ENCODE measurements at regions not wholly inside any gene's neighbourhood (a gene's known extent, or its start where the extent isn't known, plus 50 kb on each side); places are given as distances from the start of the nearest gene placed in this dataset.
"Not testable (repeated sequence)": the region's sequence is repeated elsewhere in the genome, so short reads cannot be mapped to it uniquely, and the experiment has no call there.

GRCh38 chr12:80019691-80020090 is 79.6 kb upstream of the OTOGL start:
- Histone ChIP-seq H3K36me3 (ENCODE audit: low read depth) (no peaks in the 10 kb centered on the region), H3K9me3 (ENCODE audit: severe bottlenecking) (no peaks in the 10 kb centered on the region), H3K27ac (ENCODE audit: poor library complexity, severe bottlenecking) (no peak overlapping the region), H3K27me3 (ENCODE audit: insufficient read depth, poor library complexity, severe bottlenecking) (no peaks in the 10 kb centered on the region), H3K4me1 (ENCODE audit: insufficient read depth, poor library complexity, severe bottlenecking) (no peaks in the 10 kb centered on the region), H3K4me3 (ENCODE audit: severe bottlenecking) (no peak overlapping the region)
- DNase-seq (ENCODE audit: low spot score) (no peak), ATAC-seq (ENCODE audit: low read depth) (no peak)
- TF ChIP-seq CTCF (IDR thresholded peaks at IDR 0.05; ENCODE audit: poor library complexity, severe bottlenecking), result no peak

- Histone ChIP-seq H3K36me3 (ENCODE audit: low read depth) (no peaks in the 10 kb centered on the region), H3K27me3 (ENCODE audit: insufficient read depth, poor library complexity, severe bottlenecking) (no peaks in the 10 kb centered on the region), H3K4me1 (ENCODE audit: insufficient read depth, poor library complexity, severe bottlenecking) (no peaks in the 10 kb centered on the region), H3K4me3 (ENCODE audit: severe bottlenecking) (no peak overlapping the region), H3K27ac (ENCODE audit: poor library complexity, severe bottlenecking) (no peak overlapping the region), H3K9me3 (ENCODE audit: severe bottlenecking) (no peaks in the 10 kb centered on the region)
- TF ChIP-seq CTCF (IDR thresholded peaks at IDR 0.05; ENCODE audit: poor library complexity, severe bottlenecking), result no peak
- ATAC-seq (ENCODE audit: low read depth) (no peak), DNase-seq (ENCODE audit: low spot score) (no peak)
These were observed 81.2 kb upstream of the OTOGL start for GRCh38 chr12:80018119-80018518.

GRCh38 chr12:80017261-80017870 is 82.0 kb upstream of the OTOGL start:
- no peak for TF ChIP-seq CTCF (IDR thresholded peaks at IDR 0.05; ENCODE audit: poor library complexity, severe bottlenecking)
- no peaks in the 10 kb centered on the region for H3K4me1 ChIP-seq (ENCODE audit: insufficient read depth, poor library complexity, severe bottlenecking)
- ATAC-seq (ENCODE audit: low read depth), result no peak
- H3K27ac ChIP-seq (ENCODE audit: poor library complexity, severe bottlenecking), result no peak overlapping the region
- no peaks in the 10 kb centered on the region for H3K9me3 ChIP-seq (ENCODE audit: severe bottlenecking)
- DNase-seq (ENCODE audit: low spot score), result no peak
- no peaks in the 10 kb centered on the region for H3K36me3 ChIP-seq (ENCODE audit: low read depth)
- H3K27me3 ChIP-seq (ENCODE audit: insufficient read depth, poor library complexity, severe bottlenecking), result no peaks in the 10 kb centered on the region
- no peak overlapping the region for H3K4me3 ChIP-seq (ENCODE audit: severe bottlenecking)

GRCh38 chr12:80016684-80017083 is 81.8 kb upstream of the PPP1R12A start:
- DNase-seq (ENCODE audit: low spot score), result no peak
- no peak overlapping the region for H3K27ac ChIP-seq (ENCODE audit: poor library complexity, severe bottlenecking)
- no peak overlapping the region for H3K4me3 ChIP-seq (ENCODE audit: severe bottlenecking)
- H3K9me3 ChIP-seq (ENCODE audit: severe bottlenecking), result no peaks in the 10 kb centered on the region
- H3K27me3 ChIP-seq (ENCODE audit: insufficient read depth, poor library complexity, severe bottlenecking), result no peaks in the 10 kb centered on the region
- no peaks in the 10 kb centered on the region for H3K36me3 ChIP-seq (ENCODE audit: low read depth)
- no peaks in the 10 kb centered on the region for H3K4me1 ChIP-seq (ENCODE audit: insufficient read depth, poor library complexity, severe bottlenecking)
- no peak for ATAC-seq (ENCODE audit: low read depth)
- no peak for TF ChIP-seq CTCF (IDR thresholded peaks at IDR 0.05; ENCODE audit: poor library complexity, severe bottlenecking)

GRCh38 chr12:80015660-80016059 is 80.8 kb upstream of the PPP1R12A start:
- H3K36me3 ChIP-seq (ENCODE audit: low read depth), result no peaks in the 10 kb centered on the region
- ATAC-seq (ENCODE audit: low read depth) (no peak), DNase-seq (ENCODE audit: low spot score) (no peak)
- no peaks in the 10 kb centered on the region for H3K9me3 ChIP-seq (ENCODE audit: severe bottlenecking)
- no peak overlapping the region for H3K27ac ChIP-seq (ENCODE audit: poor library complexity, severe bottlenecking)
- no peak overlapping the region for H3K4me3 ChIP-seq (ENCODE audit: severe bottlenecking)
- no peaks in the 10 kb centered on the region for H3K4me1 ChIP-seq (ENCODE audit: insufficient read depth, poor library complexity, severe bottlenecking)
- TF ChIP-seq CTCF (IDR thresholded peaks at IDR 0.05; ENCODE audit: poor library complexity, severe bottlenecking), result no peak
- no peaks in the 10 kb centered on the region for H3K27me3 ChIP-seq (ENCODE audit: insufficient read depth, poor library complexity, severe bottlenecking)

GRCh38 chr12:80003744-80004143 is 68.8 kb upstream of the PPP1R12A start:
- not testable (repeated sequence) for DNase-seq (ENCODE audit: low spot score); H3K27me3 ChIP-seq (ENCODE audit: insufficient read depth, poor library complexity, severe bottlenecking); ATAC-seq (ENCODE audit: low read depth); H3K27ac ChIP-seq (ENCODE audit: poor library complexity, severe bottlenecking); H3K4me1 ChIP-seq (ENCODE audit: insufficient read depth, poor library complexity, severe bottlenecking); H3K9me3 ChIP-seq (ENCODE audit: severe bottlenecking); H3K4me3 ChIP-seq (ENCODE audit: severe bottlenecking); H3K36me3 ChIP-seq (ENCODE audit: low read depth)
